ENCODE measurements at regions not wholly inside any gene's neighbourhood (a gene's known extent, or its start where the extent isn't known, plus 50 kb on each side); places are given as distances from the start of the nearest gene placed in this dataset.

DNA sequence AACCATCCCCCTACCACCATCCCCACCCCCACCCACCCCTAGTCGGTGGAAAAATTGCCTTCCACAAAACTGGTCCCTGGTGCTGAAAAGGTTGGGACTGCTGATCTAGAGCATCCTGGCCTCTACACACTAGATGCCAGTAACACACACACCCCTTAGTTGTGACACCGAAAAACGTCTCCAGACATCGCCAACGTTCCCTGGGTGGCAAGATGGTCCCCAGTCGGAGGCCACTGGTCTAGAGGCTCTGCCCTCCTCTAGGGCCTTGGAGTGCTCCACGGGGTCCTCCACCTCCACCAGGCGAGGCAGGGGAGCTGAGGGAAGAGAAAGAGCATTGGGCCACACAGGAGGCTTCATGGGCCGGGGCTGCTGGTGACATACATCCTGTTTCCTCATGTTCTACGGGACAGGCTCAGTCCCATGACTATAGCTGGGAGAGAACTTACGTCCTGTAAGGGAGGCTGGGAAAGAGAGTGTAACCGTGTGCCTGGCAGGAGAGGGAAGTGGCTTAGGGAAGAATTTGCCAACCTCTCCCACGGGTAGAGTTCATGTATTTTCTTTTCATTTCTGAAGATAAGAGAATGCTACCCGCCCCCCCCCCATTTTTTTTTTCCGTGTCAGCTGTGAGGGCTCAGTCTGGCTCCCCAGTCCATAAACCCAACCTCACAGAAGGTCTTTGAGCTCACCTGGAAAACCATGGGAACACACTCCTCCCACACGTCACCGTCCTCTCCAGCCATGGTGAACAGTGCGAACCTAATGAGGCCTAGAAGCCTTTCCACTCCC lies 132.7 kb upstream of the MYCN start:
- DNase-seq (ENCODE audit: low read depth, low spot score): no peak

GRCh38 chr2:15808204-15808910 lies 132.0 kb upstream of the MYCN start:
- DNase-seq (ENCODE audit: low read depth, low spot score): no peak

DNA sequence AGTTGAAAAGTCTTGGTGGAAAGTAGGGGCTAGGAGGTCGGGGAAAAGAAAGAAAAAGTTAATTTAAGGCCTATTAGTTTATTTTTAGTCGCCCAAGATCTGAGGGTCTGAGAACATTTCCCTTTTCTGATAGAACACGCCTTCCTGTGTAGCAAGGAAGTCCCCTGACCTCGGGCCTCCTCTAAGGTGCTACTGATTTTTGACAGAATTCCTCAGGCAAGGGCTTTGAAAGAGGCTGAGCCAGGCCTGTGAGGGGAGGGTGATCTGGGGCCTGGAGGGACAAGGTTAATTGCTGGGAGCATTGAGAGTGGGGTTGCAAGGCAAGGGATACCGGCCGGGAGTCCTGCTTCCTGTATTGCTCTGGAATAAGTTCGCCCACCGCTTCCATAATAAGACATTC lies 131.4 kb upstream of the MYCN start:
- DNase-seq (ENCODE audit: low read depth, low spot score): no peak

GRCh38 chr2:15809404-15809803 lies 130.9 kb upstream of the MYCN start:
- no peak for DNase-seq (ENCODE audit: low read depth, low spot score)

GRCh38 chr2:15810477-15811150 lies 129.7 kb upstream of the MYCN start:
- DNase-seq (ENCODE audit: low read depth, low spot score): no peak

DNA sequence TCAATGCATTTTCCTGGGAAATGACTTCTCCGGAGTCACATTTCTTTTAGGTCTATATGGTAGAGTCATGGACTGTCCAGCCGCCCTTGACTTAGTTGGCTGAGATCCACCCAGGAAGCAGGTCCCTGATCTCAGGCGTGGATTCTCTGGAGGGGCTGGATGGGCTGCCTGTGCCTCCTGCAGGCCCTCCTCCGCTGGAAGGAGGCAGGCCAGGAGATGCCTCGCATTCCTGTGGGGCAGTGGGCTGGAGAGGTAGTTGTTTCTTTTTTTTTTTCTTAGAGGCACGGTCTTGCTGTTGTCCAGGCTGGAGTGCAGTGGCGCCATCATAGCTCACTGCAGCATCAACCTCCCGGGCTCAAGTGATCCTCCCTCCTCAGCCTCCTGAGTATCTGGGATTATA lies 129.0 kb upstream of the MYCN start:
- no peak for DNase-seq (ENCODE audit: low read depth, low spot score)

GRCh38 chr2:15812187-15812780 lies 128.1 kb upstream of the MYCN start:
- no peak for DNase-seq (ENCODE audit: low read depth, low spot score)

DNA sequence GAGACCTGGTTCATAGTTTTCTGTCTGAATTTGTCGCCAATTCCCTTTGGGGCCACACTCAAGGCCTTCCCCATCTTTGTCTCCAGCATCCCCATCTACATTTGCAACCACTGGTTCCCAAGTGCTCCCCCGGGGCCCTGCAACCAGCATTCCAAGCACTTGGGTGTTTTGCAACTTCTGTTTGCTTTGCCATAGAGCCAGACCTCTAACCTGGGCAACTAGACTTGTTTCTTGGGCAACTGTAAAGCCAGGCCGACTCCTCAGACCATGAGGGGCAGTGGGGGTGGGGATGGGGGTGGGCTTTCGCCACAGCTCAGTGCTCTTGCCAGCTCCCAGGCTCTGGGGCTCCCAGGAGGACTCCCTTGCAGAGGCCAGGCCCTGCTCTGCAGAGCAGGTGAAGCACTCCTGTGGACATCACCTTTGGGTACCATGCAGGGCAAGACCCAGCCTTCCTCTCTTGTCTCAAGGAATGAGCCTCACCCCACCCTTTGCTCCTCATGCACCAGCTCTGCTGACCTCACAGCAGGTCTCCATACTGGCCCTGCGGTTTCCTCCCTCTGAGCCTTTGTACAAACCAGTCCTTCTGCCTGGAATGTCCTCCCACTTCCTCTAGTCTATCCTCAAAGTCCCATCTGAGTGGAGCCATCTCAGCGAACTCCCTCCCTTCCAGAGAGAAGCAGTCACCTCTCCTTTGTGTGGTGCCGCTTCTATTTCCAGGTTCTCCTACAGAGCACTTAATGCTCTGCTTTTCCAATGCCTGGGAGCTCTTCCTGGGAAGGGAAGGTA lies 126.7 kb upstream of the MYCN start:
- DNase-seq (ENCODE audit: low read depth, low spot score): no peak

- DNase-seq (ENCODE audit: low read depth, low spot score): no peak
These were observed 125.9 kb upstream of the MYCN start for GRCh38 chr2:15814403-15814802.

DNA sequence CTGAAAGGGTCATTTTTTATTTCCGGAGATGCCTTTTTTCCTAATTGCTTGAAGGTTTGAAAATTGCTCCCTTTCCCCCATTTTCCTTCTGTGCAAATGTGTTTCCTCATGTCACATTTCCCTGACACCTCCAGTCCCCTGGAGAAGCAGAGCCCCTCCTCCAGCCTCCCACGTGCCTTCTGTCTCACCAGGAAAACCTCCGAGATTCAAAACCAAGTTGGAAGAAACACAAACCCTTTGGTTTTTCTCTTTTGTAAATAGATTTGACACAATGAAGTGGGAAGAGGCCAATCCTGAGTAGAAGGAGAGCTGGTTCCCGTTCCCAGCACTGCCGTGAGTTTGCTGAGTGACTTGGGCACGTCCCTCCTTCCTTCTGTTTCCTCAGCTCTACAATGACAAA lies 125.4 kb upstream of the MYCN start:
- DNase-seq (ENCODE audit: low read depth, low spot score): no peak

GRCh38 chr2:15816226-15816625 lies 124.1 kb upstream of the MYCN start:
- no peak for DNase-seq (ENCODE audit: low read depth, low spot score)

- DNase-seq (ENCODE audit: low read depth, low spot score): no peak
These were observed 123.5 kb upstream of the MYCN start for GRCh38 chr2:15816674-15817406.

DNA sequence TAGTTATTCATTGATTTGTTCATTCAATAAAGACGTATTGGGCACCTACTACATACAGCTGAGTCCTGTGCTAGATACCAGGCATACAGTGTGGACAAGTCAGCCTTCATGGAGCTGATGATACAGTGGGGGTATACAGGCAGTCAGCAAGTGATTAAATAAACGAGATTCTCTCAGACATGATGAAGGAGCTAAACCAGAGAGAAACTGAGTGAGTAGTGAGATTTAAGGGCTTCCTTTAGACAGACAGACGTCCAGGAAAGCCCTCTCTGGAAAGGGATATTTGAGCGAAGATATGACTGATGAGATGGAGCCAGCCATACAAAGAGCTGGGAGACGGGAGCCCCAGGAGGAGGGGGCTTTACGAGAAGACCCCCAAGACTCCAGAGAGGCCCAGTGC lies 122.6 kb upstream of the MYCN start:
- DNase-seq (ENCODE audit: low read depth, low spot score): no peak

- DNase-seq (ENCODE audit: low read depth, low spot score): no peak
These were observed 122.0 kb upstream of the MYCN start for GRCh38 chr2:15818318-15818753.

GRCh38 chr2:15818881-15819280 lies 121.5 kb upstream of the MYCN start:
- no peak for DNase-seq (ENCODE audit: low read depth, low spot score)

DNA sequence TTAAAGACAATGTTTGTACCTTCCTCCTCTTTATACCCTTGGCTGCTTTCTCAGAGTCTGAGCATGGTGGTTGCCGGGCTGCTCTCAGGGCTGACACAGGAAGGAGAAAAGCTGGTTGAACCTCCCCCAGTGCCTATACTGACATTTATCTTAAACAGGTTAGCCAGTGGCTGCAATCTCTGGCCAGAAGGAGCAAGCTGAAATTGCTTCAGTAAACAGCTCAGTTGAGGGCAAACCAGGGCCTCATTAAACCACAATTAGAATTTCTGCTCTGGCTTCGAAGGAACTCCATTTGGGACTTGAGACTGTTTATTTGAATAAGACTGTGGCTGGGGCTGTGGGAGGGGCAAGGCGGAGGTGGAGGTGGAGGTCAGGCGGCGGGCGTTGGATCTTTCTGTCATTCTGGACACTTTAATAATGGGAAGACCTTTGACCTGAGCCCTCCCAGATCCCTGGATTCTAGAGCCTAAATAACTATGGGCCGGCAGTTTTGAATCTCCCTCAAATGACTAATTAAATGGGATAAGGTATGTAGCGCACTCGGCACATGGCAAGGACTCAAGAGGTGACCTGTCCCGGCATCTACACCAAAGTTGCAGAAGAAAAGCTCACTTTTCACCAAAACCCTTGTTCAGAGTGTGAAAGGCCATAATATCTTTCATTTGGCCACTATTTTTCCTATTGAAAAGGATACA lies 120.6 kb upstream of the MYCN start:
- DNase-seq (ENCODE audit: low read depth, low spot score): no peak

GRCh38 chr2:15820257-15820566 lies 120.1 kb upstream of the MYCN start:
- DNase-seq (ENCODE audit: low read depth, low spot score): no peak

DNA sequence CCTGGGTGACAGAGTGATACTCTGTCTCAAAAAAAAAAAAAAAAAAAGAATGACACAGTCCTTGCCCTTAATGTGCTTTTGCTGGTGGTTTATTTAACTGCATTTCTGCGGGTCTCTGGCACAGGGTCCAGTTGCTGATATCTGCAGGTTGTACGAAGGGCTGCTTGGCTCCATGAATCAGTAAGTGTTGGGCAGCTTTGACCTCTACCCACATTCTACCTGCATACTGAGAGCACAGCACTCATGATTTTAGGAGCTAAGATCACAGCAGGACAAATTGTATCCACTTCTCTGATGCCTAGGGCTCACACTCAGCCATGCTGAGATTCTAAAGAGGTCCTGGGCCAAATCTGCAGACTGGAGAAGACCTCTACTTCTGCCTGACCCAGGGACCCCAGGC lies 119.4 kb upstream of the MYCN start:
- no peak for DNase-seq (ENCODE audit: low read depth, low spot score)

- DNase-seq (ENCODE audit: low read depth, low spot score): no peak
These were observed 118.0 kb upstream of the MYCN start for GRCh38 chr2:15822151-15823044.
